H9 (cell line): ENCODE measurements at regions not wholly inside any gene's neighbourhood (a gene's known extent, or its start where the extent isn't known, plus 50 kb on each side); places are given as distances from the start of the nearest gene placed in this dataset.

Experiments used
- DNase-seq: peaks from one replicate; pipeline ENCODE4 v3.0.0-alpha.2; 2017
- H2AFZ ChIP-seq: one replicate; pipeline ENCODE4 v1.6.1; 2013; ENCODE audit warnings: mild to moderate bottlenecking, low read length, control low read depth, moderate library complexity
- H2AK5ac ChIP-seq: 2 replicates; pipeline ENCODE4 v1.6.1; 2013; ENCODE audit warnings: low read length, control low read depth, mixed read lengths; ENCODE audit not compliant: insufficient read length
- H2BK120ac ChIP-seq: one replicate; pipeline ENCODE4 v1.6.1; 2013; ENCODE audit warnings: low read depth, mild to moderate bottlenecking, low read length, control low read depth, inconsistent platforms; ENCODE audit not compliant: poor library complexity, severe bottlenecking
- H2BK12ac ChIP-seq: 2 replicates; pipeline ENCODE4 v1.6.1; 2013; ENCODE audit warnings: low read length, control low read depth, mixed read lengths, low read depth; ENCODE audit not compliant: insufficient read length
- H2BK15ac ChIP-seq: 2 replicates; pipeline ENCODE4 v1.6.1; 2013; ENCODE audit warnings: low read depth, low read length, control low read depth
- H2BK20ac ChIP-seq: one replicate; pipeline ENCODE4 v1.6.1; 2013; ENCODE audit warnings: low read depth, mild to moderate bottlenecking, low read length, control low read depth, inconsistent platforms; ENCODE audit not compliant: poor library complexity, severe bottlenecking
- H2BK5ac ChIP-seq: 2 replicates; pipeline ENCODE4 v1.6.1; 2013; ENCODE audit warnings: low read length, control low read depth, mixed read lengths; ENCODE audit not compliant: insufficient read length
- H3K14ac ChIP-seq: 2 replicates; pipeline ENCODE4 v1.6.1; 2013; ENCODE audit warnings: low read length, control low read depth; ENCODE audit not compliant: insufficient read depth
- H3K18ac ChIP-seq: 2 replicates; pipeline ENCODE4 v1.6.1; 2013; ENCODE audit warnings: low read depth, mild to moderate bottlenecking, mixed read lengths, low read length, control low read depth; ENCODE audit not compliant: insufficient read length
- H3K23ac ChIP-seq: 2 replicates; pipeline ENCODE4 v1.6.1; 2013; ENCODE audit warnings: low read length, control low read depth, mixed read lengths, low read depth; ENCODE audit not compliant: insufficient read length
- H3K23me2 ChIP-seq: 2 replicates; pipeline ENCODE4 v1.6.1; 2013; ENCODE audit warnings: low read depth, mild to moderate bottlenecking, mixed read lengths, low read length, control low read depth; ENCODE audit not compliant: insufficient read length, poor library complexity, severe bottlenecking
- H3K27ac ChIP-seq: 2 replicates; pipeline ENCODE4 v1.5.1; 2013; ENCODE audit warnings: low read length, control low read depth, mixed read lengths, low read depth; ENCODE audit not compliant: insufficient read length
- H3K27me3 ChIP-seq: 2 replicates; pipeline ENCODE4 v1.6.1; 2013; ENCODE audit warnings: low read length, control low read depth, inconsistent platforms; ENCODE audit not compliant: insufficient read depth
- H3K4ac ChIP-seq: 2 replicates; pipeline ENCODE4 v1.6.1; 2013; ENCODE audit warnings: low read depth, mild to moderate bottlenecking, control low read depth, inconsistent platforms, low read length, moderate library complexity
- H3K4me1 ChIP-seq: 2 replicates; pipeline ENCODE4 v1.6.1; 2013; ENCODE audit warnings: low read length, control low read depth, inconsistent platforms; ENCODE audit not compliant: insufficient read depth
- H3K4me2 ChIP-seq: 2 replicates; pipeline ENCODE4 v1.6.1; 2013; ENCODE audit warnings: low read length, control low read depth, mixed read lengths; ENCODE audit not compliant: insufficient read length, insufficient read depth
- H3K56ac ChIP-seq: 2 replicates; pipeline ENCODE4 v1.6.1; 2013; ENCODE audit warnings: low read depth, mild to moderate bottlenecking, mixed read lengths, low read length, control low read depth; ENCODE audit not compliant: insufficient read length
- H3K79me1 ChIP-seq: 2 replicates; pipeline ENCODE4 v1.6.1; 2013; ENCODE audit warnings: low read depth, mild to moderate bottlenecking, moderate library complexity, low read length, control low read depth, inconsistent platforms; ENCODE audit not compliant: insufficient read depth, poor library complexity, severe bottlenecking
- H3K79me2 ChIP-seq: 2 replicates; pipeline ENCODE4 v1.6.1; 2013; ENCODE audit warnings: low read length, control low read depth, inconsistent platforms; ENCODE audit not compliant: insufficient read depth
- H3K9ac ChIP-seq: 2 replicates; pipeline ENCODE4 v1.6.1; 2013; ENCODE audit warnings: low read length, control low read depth, mixed read lengths; ENCODE audit not compliant: insufficient read length; ENCODE audit errors: extremely low read depth
- H3K9me3 ChIP-seq: one replicate; pipeline ENCODE4 v1.6.1; 2013; ENCODE audit warnings: low read depth, low read length, inconsistent platforms; ENCODE audit not compliant: control insufficient read depth
- H3T11ph ChIP-seq: one replicate; pipeline ENCODE4 v1.6.1; 2013; ENCODE audit warnings: mild to moderate bottlenecking, low read length, control low read depth, inconsistent platforms
- H4K20me1 ChIP-seq: one replicate; pipeline ENCODE4 v1.6.1; 2013; ENCODE audit not compliant: control insufficient read depth, insufficient read length, insufficient read depth
- H4K5ac ChIP-seq: 2 replicates; pipeline ENCODE4 v1.6.1; 2013; ENCODE audit warnings: low read depth, mild to moderate bottlenecking, mixed read lengths, low read length, control low read depth; ENCODE audit not compliant: insufficient read length
- H4K8ac ChIP-seq: replicated peaks from 2 replicates; pipeline ENCODE4 v1.6.1; 2013; ENCODE audit warnings: low read length, control low read depth, mixed read lengths, low read depth; ENCODE audit not compliant: insufficient read length
- H4K91ac ChIP-seq: 2 replicates; pipeline ENCODE4 v1.6.1; 2013; ENCODE audit warnings: low read depth, mild to moderate bottlenecking, moderate library complexity, mixed read lengths, low read length, control low read depth; ENCODE audit not compliant: insufficient read length
- H3K27ac Mint-ChIP-seq, 3 experiments: 2 replicates in 2 of 3; 3 replicates in 1 of 3; pipeline ENCODE4 v1.8.0; 2020 to 2021; ENCODE audit warnings: mixed read lengths in 3 of 3, mild to moderate bottlenecking in 1 of 3, moderate library complexity in 1 of 3
- H3K27me3 Mint-ChIP-seq: 2 replicates; pipeline ENCODE4 v1.8.0; 2021; ENCODE audit warnings: low read depth, mild to moderate bottlenecking, moderate library complexity, mixed read lengths
- H3K36me3 Mint-ChIP-seq, 3 experiments: 2 replicates in 2 of 3; 3 replicates in 1 of 3; pipeline ENCODE4 v1.8.0; 2020 to 2021; ENCODE audit warnings: low read depth in 3 of 3, mixed read lengths in 3 of 3; ENCODE audit not compliant: insufficient read depth in 1 of 3
- H3K4me1 Mint-ChIP-seq, 2 experiments: 2 replicates each; pipeline ENCODE4 v1.8.0; 2020; ENCODE audit warnings: mixed read lengths in 2 of 2
- H3K4me3 Mint-ChIP-seq, 2 experiments: 2 replicates in 1 of 2; 3 replicates in 1 of 2; pipeline ENCODE4 v1.8.0; 2020 to 2021; ENCODE audit warnings: mild to moderate bottlenecking in 2 of 2, mixed read lengths in 2 of 2, moderate library complexity in 1 of 2
- H3K9me3 Mint-ChIP-seq, 2 experiments: 2 replicates in 1 of 2; 3 replicates in 1 of 2; pipeline ENCODE4 v1.8.0; 2020; ENCODE audit warnings: mild to moderate bottlenecking in 2 of 2, mixed read lengths in 2 of 2, moderate library complexity in 1 of 2
- WGBS: extraction: QIAGEN DNeasy Blood & Tissue Kit; methylation state at CpG from one replicate; pipeline ENCODE4 v1.1.7; 2013; ENCODE audit warnings: missing lambda C conversion rate, low lambda C conversion rate, mixed read lengths; ENCODE audit not compliant: insufficient read length; ENCODE audit errors: extremely low coverage; 5-methylcytosine and 5-hydroxymethylcytosine counted together
- TF ChIP-seq, protein P1 (sequence below): fragments of 200-600 bp; sonication (generic); conservative IDR thresholded peaks from 3 replicates; pipeline ENCODE4 v1.8.0; 2021; ENCODE audit warnings: antibody characterized with exemption, mild to moderate bottlenecking

DNA sequence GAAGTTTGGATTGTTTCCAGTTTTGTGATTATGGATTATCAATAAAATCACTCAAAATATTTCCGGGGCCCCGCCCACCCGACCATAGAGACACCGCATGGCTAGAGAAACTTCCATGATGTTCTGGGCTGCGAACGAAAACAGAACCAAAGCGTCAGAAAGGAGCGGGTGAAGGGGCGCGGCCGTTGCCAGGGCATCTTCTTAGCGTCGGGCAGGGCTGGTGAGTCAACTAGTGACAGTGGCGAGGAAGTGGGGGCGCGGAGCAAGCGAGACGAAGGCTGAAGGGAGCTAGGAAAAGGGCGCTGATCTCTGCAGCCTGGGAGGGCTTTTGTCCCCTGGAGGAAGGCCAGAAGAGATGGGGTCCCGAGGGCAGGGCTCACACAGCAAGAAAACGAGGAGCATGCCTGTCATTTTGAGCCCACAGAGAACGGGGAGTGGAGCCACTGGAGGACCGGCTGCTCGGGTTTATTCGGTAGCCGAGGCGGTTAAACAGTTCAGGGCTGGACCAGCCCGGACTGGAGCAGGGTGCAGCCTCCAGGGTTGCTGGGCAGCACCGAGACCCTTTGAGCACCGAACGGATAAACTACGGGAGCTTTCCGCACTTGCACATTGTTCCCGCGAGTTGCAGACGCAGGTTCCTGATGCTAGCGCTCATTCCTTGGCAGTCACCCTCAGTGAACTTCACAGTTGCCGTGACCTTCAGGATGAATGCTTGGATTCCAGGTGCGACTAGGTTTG is 298.1 kb upstream of the TRPC5 start:
- no peak overlapping the region for H2AK5ac ChIP-seq
- H3K79me1 ChIP-seq, result no peaks in the 10 kb centered on the region
- H2BK20ac ChIP-seq, result no peak overlapping the region
- no peak overlapping the region for H3T11ph ChIP-seq
- no peaks in the 10 kb centered on the region; a peak in 2 of 5 replicates for H3K9me3 Mint-ChIP-seq
- no peak overlapping the region for H2BK12ac ChIP-seq
- H3K9ac ChIP-seq, result no peak overlapping the region
- no peak overlapping the region for H4K5ac ChIP-seq
- H3K36me3 Mint-ChIP-seq, result no peaks in the 10 kb centered on the region; a peak in 1 of 7 replicates
- H3K56ac ChIP-seq, result no peak overlapping the region
- no peak overlapping the region for H3K4ac ChIP-seq
- no peak overlapping the region for H2BK5ac ChIP-seq
- no CpG with 5 or more reads among the region's 39 CpGs for WGBS
- H3K4me3 Mint-ChIP-seq, result no peak overlapping the region
- H3K27me3 ChIP-seq, result no peaks in the 10 kb centered on the region
- no peaks in the 10 kb centered on the region for H3K79me2 ChIP-seq
- no peak overlapping the region for H3K27ac ChIP-seq
- peaks cover 3% of the 10 kb centered on the region; the same call in 1 of the 2 replicates for H3K27me3 Mint-ChIP-seq
- no peak overlapping the region for H3K14ac ChIP-seq
- no peak overlapping the region for H2BK120ac ChIP-seq
- TF ChIP-seq, protein P1, sequence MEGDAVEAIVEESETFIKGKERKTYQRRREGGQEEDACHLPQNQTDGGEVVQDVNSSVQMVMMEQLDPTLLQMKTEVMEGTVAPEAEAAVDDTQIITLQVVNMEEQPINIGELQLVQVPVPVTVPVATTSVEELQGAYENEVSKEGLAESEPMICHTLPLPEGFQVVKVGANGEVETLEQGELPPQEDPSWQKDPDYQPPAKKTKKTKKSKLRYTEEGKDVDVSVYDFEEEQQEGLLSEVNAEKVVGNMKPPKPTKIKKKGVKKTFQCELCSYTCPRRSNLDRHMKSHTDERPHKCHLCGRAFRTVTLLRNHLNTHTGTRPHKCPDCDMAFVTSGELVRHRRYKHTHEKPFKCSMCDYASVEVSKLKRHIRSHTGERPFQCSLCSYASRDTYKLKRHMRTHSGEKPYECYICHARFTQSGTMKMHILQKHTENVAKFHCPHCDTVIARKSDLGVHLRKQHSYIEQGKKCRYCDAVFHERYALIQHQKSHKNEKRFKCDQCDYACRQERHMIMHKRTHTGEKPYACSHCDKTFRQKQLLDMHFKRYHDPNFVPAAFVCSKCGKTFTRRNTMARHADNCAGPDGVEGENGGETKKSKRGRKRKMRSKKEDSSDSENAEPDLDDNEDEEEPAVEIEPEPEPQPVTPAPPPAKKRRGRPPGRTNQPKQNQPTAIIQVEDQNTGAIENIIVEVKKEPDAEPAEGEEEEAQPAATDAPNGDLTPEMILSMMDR, result no peak
- peaks cover 8 to 11% of the 10 kb centered on the region in 2 experiments; a peak in 3 of 4 replicates for H3K4me1 Mint-ChIP-seq
- H2BK15ac ChIP-seq, result no peak overlapping the region
- no peak overlapping the region for H2AFZ ChIP-seq
- no peaks in the 10 kb centered on the region for H3K23me2 ChIP-seq
- no peaks in the 10 kb centered on the region for H4K20me1 ChIP-seq
- H3K4me1 ChIP-seq, result no peaks in the 10 kb centered on the region
- H3K18ac ChIP-seq, result no peak overlapping the region
- H3K4me2 ChIP-seq, result no peak overlapping the region
- DNase-seq, result no peak
- H3K23ac ChIP-seq, result no peak overlapping the region
- no peaks in the 10 kb centered on the region for H3K9me3 ChIP-seq
- no peak overlapping the region for H4K8ac ChIP-seq
- peak overlapping the region in 1 of 3 experiments; percentile 92; a peak in 4 of 7 replicates for H3K27ac Mint-ChIP-seq
- H4K91ac ChIP-seq, result no peak overlapping the region
